KMS-11 (cell line): ENCODE measurements at regions not wholly inside any gene's neighbourhood (a gene's known extent, or its start where the extent isn't known, plus 50 kb on each side); places are given as distances from the start of the nearest gene placed in this dataset.

Experiments
- H2AFZ ChIP-seq: fragments of 200-600 bp; sonication (generic); 2 replicates; pipeline ENCODE4 v1.6.1; 2016; ENCODE audit warnings: antibody characterized with exemption, mixed run types, low read depth
- H3K27ac ChIP-seq: fragments of 200-600 bp; sonication (generic); 2 replicates; pipeline ENCODE4 v1.6.1; 2016; ENCODE audit warnings: mild to moderate bottlenecking, mixed run types
- H3K27me3 ChIP-seq: fragments of 200-600 bp; sonication (generic); 2 replicates; pipeline ENCODE4 v1.6.1; 2017; ENCODE audit warnings: mild to moderate bottlenecking, low read depth, mixed run types, moderate library complexity; ENCODE audit not compliant: insufficient read depth
- H3K36me3 ChIP-seq: fragments of 200-600 bp; sonication (generic); 2 replicates; pipeline ENCODE4 v1.6.1; 2017; ENCODE audit warnings: mild to moderate bottlenecking, mixed run types; ENCODE audit not compliant: insufficient read depth
- H3K4me1 ChIP-seq: fragments of 200-600 bp; sonication (generic); 2 replicates; pipeline ENCODE4 v1.6.1; 2016; ENCODE audit warnings: mild to moderate bottlenecking, low read depth, mixed run types; ENCODE audit not compliant: poor library complexity, severe bottlenecking
- H3K4me2 ChIP-seq: fragments of 200-600 bp; sonication (generic); 2 replicates; pipeline ENCODE4 v1.7.0; 2016; ENCODE audit warnings: mild to moderate bottlenecking, mixed run types
- H3K4me3 ChIP-seq: fragments of 200-600 bp; sonication (generic); IDR thresholded peaks from 2 replicates; pipeline ENCODE4 v1.6.1; 2017; ENCODE audit warnings: low read depth, low read length, mixed read lengths; ENCODE audit not compliant: insufficient read depth
- H3K79me2 ChIP-seq: fragments of 200-600 bp; sonication (generic); 2 replicates; pipeline ENCODE4 v1.6.1; 2016; ENCODE audit warnings: low read depth, mixed run types; ENCODE audit not compliant: insufficient read depth
- H3K9ac ChIP-seq: fragments of 200-600 bp; sonication (generic); 2 replicates; pipeline ENCODE4 v1.6.1; 2016; ENCODE audit warnings: mild to moderate bottlenecking, mixed run types
- H4K20me1 ChIP-seq: fragments of 200-600 bp; sonication (generic); 2 replicates; pipeline ENCODE4 v1.6.1; 2016; ENCODE audit warnings: mild to moderate bottlenecking, mixed run types; ENCODE audit not compliant: insufficient read depth
- CTCF ChIP-seq: fragments of 200-600 bp; sonication (generic); conservative IDR thresholded peaks from 2 replicates; pipeline ENCODE4 v1.6.1; 2017; ENCODE audit warnings: low read depth, mild to moderate bottlenecking, antibody characterized with exemption, low read length, moderate library complexity, mixed read lengths

GRCh38 chr15:56802161-56802560, 68.9 kb upstream of the ZNF280D start:
- no peak overlapping the region for H3K4me2 ChIP-seq
- H2AFZ ChIP-seq = no peak overlapping the region

GRCh38 chr15:56798639-56799038, 65.3 kb upstream of the ZNF280D start:
- H3K4me2 ChIP-seq = no peak overlapping the region
- TF ChIP-seq CTCF = no peak
- H3K27me3 ChIP-seq = no peaks in the 10 kb centered on the region
- H3K4me3 ChIP-seq = no peak overlapping the region
- H3K27ac ChIP-seq = no peak overlapping the region
- no peak overlapping the region for H3K9ac ChIP-seq
- H2AFZ ChIP-seq = no peak overlapping the region
- H3K36me3 ChIP-seq = no peaks in the 10 kb centered on the region
- H3K79me2 ChIP-seq = no peaks in the 10 kb centered on the region
- no peaks in the 10 kb centered on the region for H3K4me1 ChIP-seq
- H4K20me1 ChIP-seq = no peaks in the 10 kb centered on the region

More at GRCh38 chr15:56802161-56802560, 68.9 kb upstream of the ZNF280D start:
- no peaks in the 10 kb centered on the region for H3K79me2 ChIP-seq
- H3K36me3 ChIP-seq = no peaks in the 10 kb centered on the region
- TF ChIP-seq CTCF = no peak
- no peaks in the 10 kb centered on the region for H4K20me1 ChIP-seq
- no peaks in the 10 kb centered on the region for H3K27me3 ChIP-seq
- no peaks in the 10 kb centered on the region for H3K4me1 ChIP-seq
- H3K27ac ChIP-seq = no peak overlapping the region
- no peak overlapping the region for H3K9ac ChIP-seq
- H3K4me3 ChIP-seq = no peak overlapping the region

- Histone ChIP-seq H3K36me3 (no peaks in the 10 kb centered on the region), H3K9ac (no peak overlapping the region), H2AFZ (no peak overlapping the region), H4K20me1 (no peaks in the 10 kb centered on the region), H3K27me3 (no peaks in the 10 kb centered on the region), H3K79me2 (no peaks in the 10 kb centered on the region), H3K4me3 (no peak overlapping the region), H3K4me1 (no peaks in the 10 kb centered on the region), H3K4me2 (no peak overlapping the region), H3K27ac (no peak overlapping the region)
- TF ChIP-seq CTCF = no peak
Measured at GRCh38 chr15:56797720-56798275, 64.5 kb upstream of the ZNF280D start.

GRCh38 chr15:56795502-56795901, 62.2 kb upstream of the ZNF280D start:
- no peak overlapping the region for H3K27ac ChIP-seq
- H3K4me3 ChIP-seq = no peak overlapping the region
- H3K79me2 ChIP-seq = no peaks in the 10 kb centered on the region
- no peaks in the 10 kb centered on the region for H4K20me1 ChIP-seq
- H3K4me1 ChIP-seq = no peaks in the 10 kb centered on the region
- no peaks in the 10 kb centered on the region for H3K27me3 ChIP-seq
- no peak overlapping the region for H3K9ac ChIP-seq
- TF ChIP-seq CTCF = no peak
- H3K36me3 ChIP-seq = no peaks in the 10 kb centered on the region
- H3K4me2 ChIP-seq = no peak overlapping the region
- no peak overlapping the region for H2AFZ ChIP-seq
